CD14-positive monocyte (primary cell): ENCODE measurements at regions not wholly inside any gene's neighbourhood (a gene's known extent, or its start where the extent isn't known, plus 50 kb on each side); places are given as distances from the start of the nearest gene placed in this dataset.
"Not testable (repeated sequence)": the region's sequence is repeated elsewhere in the genome, so short reads cannot be mapped to it uniquely, and the experiment has no call there.

ENCODE experiments used
- DNase-seq, 3 donors: peaks; one replicate each; pipeline ENCODE4 v3.0.0-alpha.2; 2011 to 2022
- H2AFZ ChIP-seq: 2 replicates; pipeline ENCODE4 v1.6.0; 2012; ENCODE audit warnings: mild to moderate bottlenecking, low read depth, low read length, inconsistent platforms; ENCODE audit not compliant: insufficient read depth, poor library complexity, severe bottlenecking
- H3K27ac ChIP-seq, 2 donors: 1 replicate in 1 of 2; 2 replicates in 1 of 2; pipeline ENCODE4 v1.5.1; 2012 to 2013; ENCODE audit warnings: low read length in 2 of 2, control low read depth in 1 of 2, inconsistent platforms in 1 of 2, low read depth in 1 of 2, mild to moderate bottlenecking in 1 of 2
- H3K27me3 ChIP-seq, 2 donors: one replicate each; pipeline versions ENCODE4 v1.6.0 to v1.6.1; 2011 to 2013; ENCODE audit warnings: low read length in 2 of 2; ENCODE audit not compliant: control insufficient read depth in 2 of 2, insufficient read depth in 2 of 2
- H3K36me3 ChIP-seq, 2 donors: replicated peaks in 1 of 2; 1 replicate in 1 of 2; 2 replicates in 1 of 2; pipeline versions ENCODE4 v1.5.1 to v1.6.1; 2012 to 2013; ENCODE audit warnings: low read length in 2 of 2, control low read depth in 1 of 2, inconsistent platforms in 1 of 2, mild to moderate bottlenecking in 1 of 2; ENCODE audit not compliant: insufficient read depth in 2 of 2, control insufficient read depth in 1 of 2
- H3K4me1 ChIP-seq, 2 donors: 1 replicate in 1 of 2; 2 replicates in 1 of 2; pipeline versions ENCODE4 v1.5.1 to v1.6.1; 2012 to 2013; ENCODE audit warnings: low read length in 2 of 2, control low read depth in 1 of 2, inconsistent platforms in 1 of 2, mild to moderate bottlenecking in 1 of 2, moderate library complexity in 1 of 2; ENCODE audit not compliant: insufficient read depth in 2 of 2, control insufficient read depth in 1 of 2
- H3K4me2 ChIP-seq: replicated peaks from 2 replicates; pipeline ENCODE3; 2012; ENCODE audit warnings: low read length, moderate library complexity, mild to moderate bottlenecking; ENCODE audit not compliant: poor library complexity, severe bottlenecking; ENCODE audit errors: extremely low read depth
- H3K4me3 ChIP-seq, 3 experiments: fragments of 200-600 bp in 1 of 3; sonication (generic) in 1 of 3; replicated peaks in 1 of 3; 1 replicate in 2 of 3; 2 replicates in 1 of 3; pipeline ENCODE4 v1.5.1; 2011 to 2013; ENCODE audit warnings: low read length in 3 of 3, mild to moderate bottlenecking in 3 of 3, control low read depth in 2 of 3, low read depth in 2 of 3, inconsistent platforms in 1 of 3, moderate library complexity in 1 of 3
- H3K79me2 ChIP-seq: 2 replicates; pipeline ENCODE4 v1.6.0; 2012; ENCODE audit warnings: mild to moderate bottlenecking, control low read depth, inconsistent platforms, low read length, moderate library complexity; ENCODE audit not compliant: insufficient read depth
- H3K9ac ChIP-seq: 2 replicates; pipeline ENCODE4 v1.6.0; 2017; ENCODE audit warnings: low read length, mild to moderate bottlenecking; ENCODE audit not compliant: insufficient read depth, poor library complexity, severe bottlenecking
- H3K9me3 ChIP-seq, 2 donors: replicated peaks in 1 of 2; 1 replicate in 1 of 2; 2 replicates in 1 of 2; pipeline versions ENCODE4 v1.5.1 to v1.6.1; 2012 to 2013; ENCODE audit warnings: low read length in 2 of 2, control low read depth in 1 of 2; ENCODE audit not compliant: control insufficient read depth in 1 of 2, insufficient read depth in 1 of 2
- H4K20me1 ChIP-seq: 2 replicates; pipeline ENCODE4 v1.6.0; 2012; ENCODE audit warnings: mild to moderate bottlenecking, low read length, control low read depth, moderate library complexity; ENCODE audit not compliant: insufficient read depth
- H3K27ac Mint-ChIP-seq, 7 donors: one replicate each; pipeline ENCODE4 v1.8.0; 2020; ENCODE audit warnings: mild to moderate bottlenecking in 7 of 7, mixed read lengths in 7 of 7, moderate library complexity in 6 of 7, inconsistent platforms in 2 of 7
- H3K27me3 Mint-ChIP-seq, 3 donors: one replicate each; pipeline ENCODE4 v1.8.0; 2021 to 2022; ENCODE audit warnings: low read depth in 3 of 3, mild to moderate bottlenecking in 3 of 3, mixed read lengths in 3 of 3, moderate library complexity in 3 of 3, inconsistent platforms in 1 of 3
- H3K36me3 Mint-ChIP-seq, 2 donors: one replicate each; pipeline ENCODE4 v1.8.0; 2020; ENCODE audit warnings: mixed read lengths in 2 of 2, inconsistent platforms in 1 of 2, mild to moderate bottlenecking in 1 of 2
- H3K4me1 Mint-ChIP-seq: one replicate; pipeline ENCODE4 v1.8.0; 2020; ENCODE audit warnings: mild to moderate bottlenecking, mixed read lengths
- H3K4me3 Mint-ChIP-seq, 2 donors: one replicate each; pipeline ENCODE4 v1.8.0; 2020; ENCODE audit warnings: mild to moderate bottlenecking in 2 of 2, mixed read lengths in 2 of 2, moderate library complexity in 1 of 2
- H3K9me3 Mint-ChIP-seq, 7 donors: one replicate each; pipeline ENCODE4 v1.8.0; 2020 to 2022; ENCODE audit warnings: mixed read lengths in 7 of 7, mild to moderate bottlenecking in 6 of 7, moderate library complexity in 6 of 7, inconsistent platforms in 2 of 7
- WGBS: methylation state at CpG from one replicate; pipeline ENCODE4 v1.1.5; 2013; ENCODE audit warnings: missing lambda C conversion rate; ENCODE audit not compliant: insufficient coverage; 5-methylcytosine and 5-hydroxymethylcytosine counted together
- intact Hi-C, 2 donors: fragments of 100-400 bp; cut with micrococcal nuclease; formaldehyde crosslinking; loops; one replicate each; pipeline versions ENCODE4 v1.15.0 to v1.15.1; 2023
- TF ChIP-seq, protein P1 (sequence below): fragments of 200-600 bp; IDR thresholded peaks from one replicate; pipeline ENCODE4 v1.8.0; 2022; ENCODE audit warnings: antibody characterized with exemption, mild to moderate bottlenecking

DNA sequence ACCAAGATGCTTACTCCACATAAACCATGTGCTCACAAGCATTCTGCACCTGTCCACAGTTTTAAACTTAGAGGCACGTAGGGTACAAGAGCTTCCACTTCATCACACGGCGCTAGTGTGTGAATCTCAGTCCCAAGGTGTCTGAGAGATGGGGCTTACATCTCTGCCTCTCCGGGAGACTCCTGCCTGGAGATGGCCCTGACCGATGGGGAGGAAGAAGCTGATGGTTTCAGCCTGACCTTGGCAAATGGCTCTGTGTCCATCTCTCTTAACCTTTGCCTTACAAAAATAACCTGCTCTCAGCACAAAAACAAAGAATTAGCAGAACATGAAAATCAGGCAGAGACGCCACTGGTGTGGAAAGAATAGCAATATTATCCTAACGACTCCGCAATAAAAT lies 559.3 kb upstream of the B3GAT1 start:
- no peak for DNase-seq
- H3K4me2 ChIP-seq, result no peak overlapping the region
- no peak overlapping the region for H3K27ac Mint-ChIP-seq
- H4K20me1 ChIP-seq, result no peaks in the 10 kb centered on the region
- TF ChIP-seq, protein P1, sequence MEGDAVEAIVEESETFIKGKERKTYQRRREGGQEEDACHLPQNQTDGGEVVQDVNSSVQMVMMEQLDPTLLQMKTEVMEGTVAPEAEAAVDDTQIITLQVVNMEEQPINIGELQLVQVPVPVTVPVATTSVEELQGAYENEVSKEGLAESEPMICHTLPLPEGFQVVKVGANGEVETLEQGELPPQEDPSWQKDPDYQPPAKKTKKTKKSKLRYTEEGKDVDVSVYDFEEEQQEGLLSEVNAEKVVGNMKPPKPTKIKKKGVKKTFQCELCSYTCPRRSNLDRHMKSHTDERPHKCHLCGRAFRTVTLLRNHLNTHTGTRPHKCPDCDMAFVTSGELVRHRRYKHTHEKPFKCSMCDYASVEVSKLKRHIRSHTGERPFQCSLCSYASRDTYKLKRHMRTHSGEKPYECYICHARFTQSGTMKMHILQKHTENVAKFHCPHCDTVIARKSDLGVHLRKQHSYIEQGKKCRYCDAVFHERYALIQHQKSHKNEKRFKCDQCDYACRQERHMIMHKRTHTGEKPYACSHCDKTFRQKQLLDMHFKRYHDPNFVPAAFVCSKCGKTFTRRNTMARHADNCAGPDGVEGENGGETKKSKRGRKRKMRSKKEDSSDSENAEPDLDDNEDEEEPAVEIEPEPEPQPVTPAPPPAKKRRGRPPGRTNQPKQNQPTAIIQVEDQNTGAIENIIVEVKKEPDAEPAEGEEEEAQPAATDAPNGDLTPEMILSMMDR, result no peak
- H3K27ac ChIP-seq, result no peak overlapping the region
- H2AFZ ChIP-seq, result no peak overlapping the region
- no peaks in the 10 kb centered on the region for H3K4me1 Mint-ChIP-seq
- no peaks in the 10 kb centered on the region for H3K9me3 ChIP-seq
- H3K36me3 Mint-ChIP-seq, result no peaks in the 10 kb centered on the region
- H3K27me3 Mint-ChIP-seq, result peaks cover 1 to 4% (median 2%) of the 10 kb centered on the region in 3 donors
- no peaks in the 10 kb centered on the region for H3K4me1 ChIP-seq
- H3K4me3 ChIP-seq, result no peak overlapping the region
- no peak overlapping the region for H3K4me3 Mint-ChIP-seq
- H3K27me3 ChIP-seq, result no peaks in the 10 kb centered on the region
- H3K79me2 ChIP-seq, result no peaks in the 10 kb centered on the region
- intact Hi-C loops, result no loop called here
- no peaks in the 10 kb centered on the region for H3K36me3 ChIP-seq
- no peak overlapping the region for H3K9ac ChIP-seq
- H3K9me3 Mint-ChIP-seq, result peaks cover 0 to 13% (median 2%) of the 10 kb centered on the region in 7 donors
- 81% methylated on average over 4 of the region's 8 CpGs for WGBS

DNA sequence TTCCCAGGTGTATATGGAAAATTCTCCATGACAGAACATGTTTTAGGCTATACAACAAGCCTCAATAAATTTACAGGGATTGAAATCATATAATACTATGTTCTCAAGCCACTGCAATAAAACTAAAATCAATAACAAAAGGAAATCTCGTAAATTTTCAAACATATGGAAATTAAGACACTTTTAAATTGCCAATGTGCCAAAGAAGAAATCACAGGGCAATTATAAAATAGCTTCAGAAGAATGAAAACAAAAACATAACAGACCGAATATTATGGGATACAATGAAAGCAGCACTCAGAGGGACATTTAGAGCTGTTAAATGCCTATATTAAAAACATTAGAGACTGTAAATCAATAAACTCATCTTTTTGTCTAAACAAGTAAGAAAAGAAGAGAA lies 555.7 kb upstream of the B3GAT1 start:
- Mint-ChIP-seq H3K36me3 (no peaks in the 10 kb centered on the region), H3K4me3 (no peak overlapping the region), H3K27me3 (peaks cover 1 to 6% (median 2%) of the 10 kb centered on the region in 3 donors), H3K27ac (no peak overlapping the region), H3K9me3 (peaks cover 0 to 7% (median 2%) of the 10 kb centered on the region in 7 donors), H3K4me1 (no peaks in the 10 kb centered on the region)
- H3K79me2 ChIP-seq, result no peaks in the 10 kb centered on the region
- H4K20me1 ChIP-seq, result no peaks in the 10 kb centered on the region
- no peaks in the 10 kb centered on the region for H3K36me3 ChIP-seq
- H3K9me3 ChIP-seq, result no peaks in the 10 kb centered on the region
- H3K27me3 ChIP-seq, result no peaks in the 10 kb centered on the region
- H2AFZ ChIP-seq, result no peak overlapping the region
- H3K4me1 ChIP-seq, result no peaks in the 10 kb centered on the region
- no CpG with 5 or more reads among the region's 2 CpGs for WGBS
- intact Hi-C loops, result no loop called here
- no peak for DNase-seq
- H3K9ac ChIP-seq, result no peak overlapping the region
- H3K4me2 ChIP-seq, result no peak overlapping the region
- H3K27ac ChIP-seq, result no peak overlapping the region
- H3K4me3 ChIP-seq, result no peak overlapping the region
- TF ChIP-seq, protein P1, result no peak

DNA sequence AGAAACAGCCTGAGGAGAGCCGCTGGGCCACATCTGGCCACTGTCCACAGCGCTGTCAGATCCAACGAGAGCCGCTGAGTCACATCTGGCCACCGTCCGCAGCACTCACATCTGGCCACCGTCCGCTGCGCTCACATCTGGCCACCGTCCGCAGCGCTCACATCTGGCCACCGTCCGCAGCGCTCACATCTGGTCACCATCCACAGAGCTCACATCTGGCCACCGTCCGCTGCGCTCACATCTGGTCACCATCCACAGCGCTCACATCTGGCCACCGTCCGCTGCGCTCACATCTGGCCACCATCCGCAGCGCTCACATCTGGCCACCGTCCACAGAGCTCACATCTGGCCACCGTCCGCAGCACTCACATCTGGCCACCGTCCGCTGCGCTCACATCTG lies 549.3 kb upstream of the B3GAT1 start:
- H3K4me3 ChIP-seq, H2AFZ ChIP-seq, H3K27ac Mint-ChIP-seq, H3K27ac ChIP-seq, H3K36me3 Mint-ChIP-seq, intact Hi-C loops, H4K20me1 ChIP-seq, H3K36me3 ChIP-seq, H3K27me3 ChIP-seq, H3K4me1 Mint-ChIP-seq, H3K9me3 ChIP-seq, H3K4me2 ChIP-seq, H3K4me1 ChIP-seq, H3K27me3 Mint-ChIP-seq, H3K4me3 Mint-ChIP-seq, H3K79me2 ChIP-seq, DNase-seq, H3K9ac ChIP-seq: not testable (repeated sequence)
- peaks cover 0 to 20% (median 4%) of the 10 kb centered on the region in 7 donors for H3K9me3 Mint-ChIP-seq
- WGBS, result 96% methylated on average over 25 of the region's 30 CpGs
